GM21423 (cell line): ENCODE measurements at regions not wholly inside any gene's neighbourhood (a gene's known extent, or its start where the extent isn't known, plus 50 kb on each side); places are given as distances from the start of the nearest gene placed in this dataset.
"Not testable (repeated sequence)": the region's sequence is repeated elsewhere in the genome, so short reads cannot be mapped to it uniquely, and the experiment has no call there.

Source experiments
- ATAC-seq: cut with Tn5 transposase; IDR thresholded peaks from one replicate; pipeline ENCODE4 v1.9.1; 2021; ENCODE audit warnings: mild to moderate bottlenecking, moderate library complexity; ENCODE audit not compliant: unreplicated experiment

DNA sequence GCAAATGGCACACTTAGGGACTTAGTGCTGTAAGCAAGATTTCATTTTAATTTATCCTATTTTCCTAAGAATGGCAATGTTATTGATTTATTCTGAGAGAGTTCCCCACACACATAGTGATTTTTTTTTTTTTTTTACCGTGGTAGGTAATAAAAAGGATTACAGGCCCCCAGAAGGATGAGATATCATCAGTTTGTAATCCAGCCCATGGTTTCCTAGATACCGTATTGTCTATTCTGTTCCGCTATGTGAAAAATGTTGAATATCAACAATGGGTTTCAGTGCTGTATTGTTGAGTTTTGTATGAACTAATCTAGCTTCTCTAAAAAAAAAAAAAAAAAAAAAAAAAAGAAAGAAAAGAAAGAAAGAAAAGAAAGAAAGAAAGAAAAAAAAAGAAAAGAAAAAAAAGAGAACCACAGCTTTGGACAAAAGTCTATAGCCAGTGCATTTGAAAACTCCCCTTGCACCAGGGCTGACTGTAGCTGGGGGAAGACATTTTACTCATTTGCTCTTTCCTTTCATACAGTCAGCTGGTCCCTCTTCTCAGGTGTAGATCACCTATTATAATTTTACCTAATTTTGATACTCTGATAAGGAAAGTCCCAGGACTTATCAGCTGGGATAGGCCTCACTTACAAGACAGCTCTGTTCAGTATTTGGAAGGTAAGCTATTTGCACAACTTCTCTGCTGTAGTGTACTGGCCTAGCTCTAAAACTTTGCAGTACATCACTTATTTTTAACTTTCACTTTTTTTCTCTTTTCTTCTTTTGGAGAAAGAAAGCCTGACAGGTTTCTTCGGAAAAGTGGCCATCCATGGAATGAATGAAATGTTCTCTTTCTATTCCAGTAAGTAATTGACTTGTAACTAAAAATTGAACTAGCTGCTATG, 101.4 kb upstream of the SOX2 start:
- ATAC-seq = no peak

DNA sequence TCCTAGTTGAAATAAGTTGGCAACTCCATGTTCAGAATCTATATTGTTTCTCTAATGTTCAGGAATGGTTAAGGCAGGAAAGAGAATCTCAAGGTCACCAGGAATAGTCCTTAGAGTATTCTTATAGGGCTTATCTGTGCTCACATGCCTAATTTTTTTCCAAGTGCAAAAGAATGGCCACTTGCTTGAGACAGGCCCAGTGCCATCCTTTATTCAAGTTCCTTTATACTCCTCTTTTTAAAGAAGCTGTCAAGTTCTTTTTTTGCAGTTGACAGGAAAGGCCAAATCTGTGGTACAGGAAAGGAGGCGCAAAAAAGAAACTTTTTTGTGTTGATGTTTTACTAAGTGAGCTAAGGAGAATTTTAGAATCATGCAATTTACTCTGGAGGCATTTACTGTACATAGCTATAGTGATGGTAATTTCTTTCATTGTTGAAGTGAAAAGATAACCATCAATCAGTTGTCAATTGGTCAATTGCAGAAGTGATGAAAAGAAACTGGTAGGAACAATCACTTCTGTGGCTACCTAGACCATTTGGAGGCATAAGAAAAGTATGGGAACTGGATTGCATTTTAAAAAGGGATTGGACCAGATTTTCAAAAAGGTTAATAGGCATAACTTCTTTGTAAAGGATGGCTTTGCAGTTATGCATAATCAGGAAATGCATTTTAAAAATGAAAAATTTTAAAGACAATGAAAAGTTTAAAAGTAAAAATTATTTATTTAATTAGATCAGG, 102.5 kb upstream of the SOX2 start:
- no peak for ATAC-seq

DNA sequence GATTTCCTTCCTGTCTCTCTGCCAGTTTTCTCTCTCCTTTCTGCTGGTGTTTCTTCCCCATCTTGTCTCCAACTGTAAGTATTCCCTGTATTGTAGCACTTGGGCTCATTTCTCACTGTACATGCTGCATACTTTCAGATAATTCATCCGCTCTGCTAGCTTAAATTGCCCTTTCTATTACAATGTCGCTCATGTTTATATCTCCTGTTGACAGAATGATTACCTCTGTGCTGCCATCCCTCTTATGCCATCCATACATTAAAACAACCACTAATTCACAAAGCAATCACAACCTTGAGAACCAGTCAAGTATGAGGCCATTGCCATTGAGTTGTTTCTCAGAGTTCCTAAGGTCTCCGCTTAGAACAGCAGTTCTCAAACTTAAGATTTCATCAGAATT, 107.5 kb upstream of the SOX2 start:
- ATAC-seq = no peak

DNA sequence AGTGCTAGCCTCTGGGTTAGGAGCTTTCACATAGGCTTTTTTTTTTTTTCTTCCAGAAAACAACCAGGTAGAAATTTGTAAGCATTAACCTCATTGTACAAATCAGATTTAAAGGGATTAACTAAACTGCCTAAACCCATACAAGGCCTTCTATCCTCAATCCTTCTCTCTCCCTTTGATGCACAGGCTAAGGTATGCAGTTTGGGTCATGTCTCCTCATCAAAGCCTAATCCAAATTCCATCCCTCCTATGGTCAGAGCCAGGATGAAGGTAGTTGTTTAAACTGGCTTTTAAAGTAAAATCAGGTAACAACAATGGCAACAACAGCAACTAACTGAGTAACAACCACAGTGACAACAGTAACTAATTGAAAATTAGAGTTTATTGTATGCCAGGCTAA, 115.6 kb upstream of the SOX2 start:
- no peak for ATAC-seq

DNA sequence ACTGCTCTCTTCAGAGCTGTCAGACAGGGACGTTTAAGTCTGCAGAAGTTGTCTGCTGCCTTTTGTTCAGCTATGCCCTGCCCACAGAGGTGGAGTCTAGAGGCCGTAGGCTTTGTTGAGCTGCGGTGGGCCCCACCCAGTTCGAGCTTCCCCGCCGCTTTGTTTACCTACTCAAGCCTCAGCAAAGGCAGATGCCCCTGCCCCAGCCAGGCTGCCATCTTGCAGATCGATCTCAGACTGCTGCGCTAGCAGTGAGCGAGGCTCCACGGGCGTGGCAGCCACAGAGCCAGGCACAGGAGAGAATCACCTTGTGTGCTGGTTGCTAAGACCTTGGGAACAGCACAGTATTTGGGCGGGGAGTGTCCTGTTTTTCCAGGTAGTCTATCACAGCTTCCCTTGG, 120.8 kb upstream of the SOX2 start:
- not testable (repeated sequence) for ATAC-seq

DNA sequence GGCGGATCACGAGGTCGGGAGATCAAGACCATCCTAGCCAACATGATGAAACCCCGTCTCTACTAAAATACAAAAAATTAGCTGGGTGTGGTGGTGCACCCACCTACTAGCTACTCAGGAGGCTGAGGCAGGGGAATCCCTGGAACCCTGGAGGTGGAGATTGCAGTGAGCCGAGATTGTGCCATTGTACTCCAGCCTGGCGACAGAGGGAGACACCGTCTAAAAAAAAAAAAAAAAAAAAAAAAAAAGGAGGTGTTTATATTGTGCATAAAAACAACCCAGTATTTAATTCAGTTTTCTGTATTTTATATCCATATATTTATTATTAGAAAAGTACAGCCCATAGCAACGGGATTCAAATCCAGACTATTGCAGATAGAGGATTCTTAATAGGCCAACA, 129.1 kb upstream of the SOX2 start:
- ATAC-seq = no peak

DNA sequence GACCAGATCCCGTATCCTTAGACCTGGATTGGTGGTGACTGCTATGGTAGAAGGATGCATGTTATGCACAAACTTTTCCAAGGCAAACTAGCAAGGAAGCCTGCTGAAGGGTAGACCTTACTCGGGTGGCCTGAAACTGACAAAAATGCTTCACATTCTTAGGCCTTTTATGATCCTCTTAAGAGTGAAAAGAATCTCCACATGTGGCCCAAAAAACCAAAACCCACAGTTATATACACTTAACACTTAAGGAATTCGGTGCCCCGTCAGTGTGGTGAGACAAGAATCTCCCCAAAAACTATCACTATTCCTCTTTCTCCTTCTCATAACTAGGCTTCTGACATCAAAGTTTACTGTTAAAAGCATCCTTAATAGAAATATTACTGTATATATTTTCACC, 130.1 kb upstream of the SOX2 start:
- no peak for ATAC-seq

DNA sequence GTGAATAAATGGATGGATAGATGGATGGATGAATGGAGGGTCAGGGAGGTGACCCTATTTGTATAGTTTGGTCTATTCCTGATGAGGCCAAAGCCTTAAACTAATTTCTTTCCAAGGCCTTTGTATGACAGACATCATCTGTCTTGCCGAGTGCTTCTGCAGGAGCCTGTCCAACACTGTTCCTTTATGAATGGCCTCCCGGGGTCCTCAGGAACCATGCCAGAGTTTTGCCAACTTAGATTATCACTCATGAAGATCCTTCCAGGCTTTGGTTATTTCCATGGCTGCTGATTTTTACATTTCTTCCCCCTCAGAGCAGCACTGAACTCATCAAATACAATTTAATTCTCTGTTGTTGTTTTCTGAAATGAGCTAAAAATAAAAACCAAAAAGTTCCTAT, 133.0 kb upstream of the SOX2 start:
- no peak for ATAC-seq

DNA sequence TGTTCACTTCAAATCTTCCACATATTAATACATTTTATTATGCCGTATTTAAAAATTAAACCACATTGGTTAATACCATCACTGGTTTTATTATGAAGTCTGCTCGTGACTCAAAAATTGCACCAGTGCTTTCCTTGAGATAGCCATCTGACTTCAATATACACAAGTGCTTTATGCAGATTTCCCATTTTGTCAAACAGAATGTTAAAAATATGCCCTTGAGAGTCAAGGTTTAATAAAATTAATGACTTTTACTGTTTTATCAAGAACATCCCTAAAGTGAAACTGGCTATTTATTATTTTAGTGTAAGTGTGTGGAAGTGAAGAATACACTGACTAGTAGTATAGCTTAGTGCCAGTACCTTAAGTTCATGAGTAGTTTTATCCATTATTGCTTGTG, 139.3 kb upstream of the SOX2 start:
- ATAC-seq = no peak

DNA sequence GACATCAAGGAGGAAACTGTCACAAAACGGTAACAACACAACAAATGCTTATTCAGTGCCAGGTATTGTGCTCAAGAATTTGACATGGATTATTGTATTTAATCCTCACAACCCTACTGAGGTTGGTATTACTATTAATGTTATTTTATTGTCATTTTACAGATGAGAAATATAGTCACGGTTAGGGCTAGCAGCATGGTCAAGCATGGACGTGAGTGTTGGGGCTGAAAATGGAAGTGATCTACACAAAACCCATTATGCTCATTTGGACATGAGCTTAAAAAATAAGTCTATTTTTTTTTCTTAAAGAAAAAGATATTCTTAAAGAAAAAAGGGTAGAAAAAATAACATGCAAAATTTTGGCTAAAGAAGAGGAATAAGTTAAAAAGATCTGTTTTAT, 141.3 kb upstream of the SOX2 start:
- no peak for ATAC-seq

DNA sequence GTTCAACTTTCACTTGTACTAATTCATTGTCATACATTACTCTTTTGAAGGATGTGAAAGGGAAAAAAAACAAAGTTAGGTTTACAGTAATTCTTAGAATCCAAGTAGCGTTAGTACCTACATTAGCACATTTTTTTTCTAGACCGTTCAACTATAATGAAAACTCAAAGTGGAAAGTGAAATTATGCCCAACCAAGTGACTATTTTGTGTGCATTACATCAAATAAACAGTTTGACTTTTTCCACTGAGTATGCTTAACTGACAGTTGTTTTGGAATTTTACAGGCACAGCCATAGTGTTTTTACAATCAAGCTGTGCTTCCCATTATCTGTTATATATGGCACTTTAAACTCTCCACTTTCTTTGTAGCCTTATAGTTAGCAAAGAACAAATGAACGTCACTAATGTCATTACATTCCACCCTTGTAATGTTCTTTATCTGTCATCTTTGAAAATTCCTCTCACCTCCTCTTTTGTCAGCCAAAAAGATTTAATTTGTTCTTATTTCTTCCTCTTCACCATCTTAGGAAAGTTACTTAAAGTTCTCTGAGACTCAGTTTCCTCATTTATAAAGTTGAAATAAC, 142.3 kb upstream of the SOX2 start:
- ATAC-seq = no peak

DNA sequence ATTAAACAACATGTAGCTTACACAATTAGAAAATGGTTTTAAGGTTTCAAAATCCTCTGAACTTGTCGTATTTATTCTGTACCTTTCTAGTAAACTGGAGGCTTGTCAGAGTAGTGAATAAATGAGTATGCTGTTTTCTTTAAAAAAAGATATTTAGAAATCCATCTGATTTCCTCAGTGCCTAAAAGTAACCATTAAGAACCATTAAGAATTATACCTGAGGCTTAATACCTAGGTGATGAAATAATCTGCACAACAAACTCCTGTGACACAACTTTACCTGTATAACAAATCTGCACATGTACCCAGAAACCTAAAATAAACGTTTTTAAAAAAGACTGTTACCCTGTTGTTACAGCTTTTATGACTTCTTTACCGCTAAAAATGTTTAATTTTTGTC, 143.0 kb upstream of the SOX2 start:
- no peak for ATAC-seq

DNA sequence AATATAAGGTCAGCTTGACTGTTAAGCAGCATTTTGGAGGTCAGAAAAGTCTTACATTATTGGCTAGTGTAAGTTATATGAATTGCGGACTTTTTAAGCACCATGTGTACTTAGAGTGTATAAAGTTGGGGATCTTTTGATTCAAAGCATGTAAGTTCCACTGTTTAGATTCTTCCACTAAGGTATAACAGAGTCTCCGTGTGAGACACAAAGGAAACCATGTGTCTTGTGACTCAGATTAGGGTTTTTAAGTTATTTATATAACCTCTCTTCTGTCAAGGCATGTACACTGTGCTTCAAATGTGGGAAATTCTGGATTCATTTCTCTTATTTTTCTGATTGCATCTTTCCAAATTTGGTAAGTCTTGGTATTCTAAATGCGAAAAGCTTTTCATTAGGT, 143.5 kb upstream of the SOX2 start:
- ATAC-seq = no peak

DNA sequence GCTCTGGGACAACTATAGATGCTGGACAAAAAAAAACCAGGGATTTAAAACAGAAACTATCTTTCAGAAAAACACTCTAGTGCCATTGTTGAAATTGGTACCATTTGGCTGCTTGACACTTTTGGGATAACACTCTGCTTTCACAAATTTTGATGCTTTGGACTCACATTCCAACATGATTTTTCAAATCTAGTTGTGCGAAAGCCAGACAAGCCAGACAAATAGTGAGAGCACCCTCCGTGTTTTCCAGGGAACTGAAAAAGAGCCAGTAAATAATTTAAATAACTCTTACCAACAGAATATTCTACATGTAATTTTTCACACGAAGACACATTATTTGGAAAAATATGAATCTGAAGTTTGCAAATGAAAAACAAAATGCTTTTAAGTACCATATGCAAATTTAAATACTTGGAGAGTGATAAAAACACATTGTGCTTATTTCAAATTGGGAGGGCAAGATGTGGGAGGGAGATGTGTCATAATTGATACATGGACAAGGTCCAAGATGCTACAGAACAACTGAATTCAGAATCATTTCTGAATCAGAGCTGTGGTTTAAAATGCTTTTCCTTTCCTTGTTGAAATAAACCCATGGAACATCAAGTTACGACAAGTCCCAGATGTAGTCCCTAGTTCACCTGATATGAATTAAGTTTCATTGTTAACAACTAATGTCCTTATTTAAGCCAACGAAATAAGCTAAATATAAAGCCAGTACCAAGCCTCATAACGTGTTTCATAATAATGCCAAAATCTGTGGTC, 144.2 kb upstream of the SOX2 start:
- no peak for ATAC-seq

DNA sequence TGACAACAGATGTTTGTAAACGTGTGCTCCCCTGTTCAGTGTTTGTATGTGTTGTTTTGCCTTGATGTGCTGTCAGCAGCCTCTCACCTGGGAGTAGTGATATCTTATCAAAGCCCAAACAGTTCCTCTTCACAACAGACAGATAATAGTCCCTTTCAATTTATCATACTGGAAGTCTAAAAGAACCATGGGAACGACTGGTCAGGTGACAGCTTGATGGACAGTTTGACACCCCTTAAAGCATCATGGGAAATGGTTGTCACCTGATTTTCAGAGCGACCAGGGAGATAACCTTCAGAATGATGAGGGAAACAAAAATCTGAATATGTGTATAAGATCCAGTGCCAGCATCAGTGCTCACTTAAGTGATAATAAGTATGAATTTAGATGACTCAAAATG, 146.3 kb upstream of the SOX2 start:
- no peak for ATAC-seq

DNA sequence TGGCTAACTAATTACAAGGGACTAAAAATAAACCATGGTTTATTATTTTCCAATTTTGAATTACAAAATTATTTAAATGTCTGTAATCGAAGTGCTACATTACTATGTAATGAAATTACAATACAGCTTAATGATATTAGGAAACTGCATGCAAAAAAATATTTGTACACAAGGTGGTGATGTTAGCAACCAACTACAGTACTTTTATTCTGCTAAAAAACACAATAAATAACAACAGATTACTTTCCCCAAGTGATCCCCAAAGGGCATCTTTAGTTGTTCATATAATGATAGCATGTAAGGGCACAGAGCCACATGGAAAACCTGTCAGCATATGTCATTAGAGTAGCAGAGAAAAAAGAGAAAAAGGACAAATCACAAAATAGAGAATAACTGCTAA, 147.5 kb upstream of the SOX2 start:
- no peak for ATAC-seq

DNA sequence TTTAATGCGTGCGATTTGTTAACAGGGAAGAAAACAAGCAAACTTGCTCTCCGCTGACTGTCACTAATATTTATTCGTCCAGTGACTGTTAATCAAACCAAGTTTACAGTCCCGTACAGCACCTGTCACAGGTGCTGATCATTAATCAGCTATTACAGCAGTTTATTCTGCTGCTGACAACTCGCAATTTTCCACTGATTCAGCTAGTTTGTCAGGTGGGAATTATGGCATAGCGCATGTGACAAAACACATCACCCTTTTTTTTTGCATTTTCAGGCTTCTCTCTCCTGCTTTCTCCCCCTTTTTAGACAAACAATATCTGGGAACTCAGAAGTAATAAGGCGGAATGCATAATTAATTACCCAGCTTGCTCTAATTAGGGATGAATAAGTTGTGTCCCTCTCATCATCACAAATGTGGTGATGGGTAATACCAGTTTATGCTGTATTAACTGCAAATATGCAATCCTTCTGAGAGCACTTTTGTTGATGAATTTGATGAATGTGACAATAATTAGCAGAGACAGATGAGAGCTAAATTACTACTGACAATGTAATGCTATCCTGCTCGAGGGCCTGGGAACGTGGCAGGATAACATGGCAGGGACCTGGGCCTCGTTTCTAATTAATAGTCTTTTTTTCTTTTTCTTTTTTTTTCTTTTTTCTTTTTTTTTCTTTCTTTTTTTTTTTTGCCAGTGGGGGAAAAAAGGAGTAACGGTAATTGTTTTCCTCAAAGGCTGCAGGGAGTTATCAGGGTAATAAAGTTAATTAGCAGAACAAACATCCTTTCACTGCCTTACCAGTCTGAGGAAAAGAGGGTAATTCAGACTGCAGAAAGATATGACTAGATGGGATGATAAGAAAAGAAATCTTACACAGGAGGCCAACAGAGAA, 150.3 kb upstream of the SOX2 start:
- ATAC-seq = no peak

DNA sequence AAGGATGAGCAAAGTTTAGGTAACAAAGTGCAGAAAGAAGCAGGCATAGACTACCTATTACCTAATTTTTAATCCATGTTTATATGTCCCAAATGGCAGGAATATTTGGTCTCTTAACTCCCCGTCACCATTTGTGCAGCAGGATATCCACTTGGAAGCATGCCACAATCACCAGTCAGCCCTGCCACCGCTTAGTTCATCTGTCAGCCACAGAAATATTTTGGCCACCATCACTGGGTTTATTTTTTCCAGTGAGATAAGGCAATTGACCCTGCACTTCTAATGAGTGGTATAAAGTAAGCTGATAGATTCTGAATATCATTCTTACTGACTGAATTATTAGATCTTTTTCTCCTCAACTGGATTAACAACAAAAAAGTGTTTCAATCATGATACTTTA, 152.9 kb upstream of the SOX2 start:
- no peak for ATAC-seq

DNA sequence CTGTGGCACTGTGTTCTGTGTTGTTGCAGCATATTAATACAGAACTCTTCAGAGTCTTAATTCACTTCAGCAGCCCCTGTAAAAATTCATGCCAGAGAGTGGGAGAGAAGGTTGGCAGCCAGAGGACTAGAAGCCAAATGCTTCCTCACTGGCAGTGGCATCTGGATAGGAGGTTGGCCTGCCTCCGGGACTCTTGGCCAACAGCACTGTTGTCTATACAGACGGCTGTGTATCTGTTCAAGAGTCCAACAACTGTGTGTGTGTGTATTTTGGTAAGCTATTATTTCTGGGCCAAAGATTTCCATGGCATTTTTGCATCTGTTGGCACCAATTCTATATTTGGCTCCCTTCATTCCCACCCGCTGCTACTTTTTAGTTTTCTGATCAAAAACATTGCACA, 156.0 kb upstream of the SOX2 start:
- no peak for ATAC-seq

DNA sequence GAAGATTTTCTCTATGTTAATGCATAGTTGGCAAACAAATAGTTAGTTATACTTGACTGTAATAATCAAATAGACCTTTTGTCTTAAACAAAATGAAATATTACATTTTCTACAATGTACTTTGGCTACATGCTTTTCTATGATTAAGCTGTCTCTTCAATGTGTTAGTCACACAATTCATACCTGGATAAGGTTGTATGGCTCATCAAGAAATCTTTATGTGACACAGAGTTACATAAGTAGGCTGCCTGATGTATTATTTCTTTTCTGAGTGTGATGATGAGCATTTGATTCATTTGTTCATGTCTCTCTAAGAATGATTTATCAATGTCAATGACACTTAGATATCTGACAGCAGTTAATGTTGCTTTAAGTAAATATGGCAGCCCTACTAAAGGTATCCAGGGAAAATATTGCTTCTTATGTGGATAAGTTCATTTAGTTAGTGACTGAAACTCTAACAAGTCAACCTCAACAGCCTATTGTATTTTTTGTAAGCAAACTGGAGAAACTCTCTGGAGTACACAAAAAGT, 157.4 kb upstream of the SOX2 start:
- no peak for ATAC-seq
